Mesodermal cell (in vitro differentiated cells): ENCODE measurements at regions not wholly inside any gene's neighbourhood (a gene's known extent, or its start where the extent isn't known, plus 50 kb on each side); places are given as distances from the start of the nearest gene placed in this dataset.

Experiments
- H3K27ac ChIP-seq: 2 replicates; pipeline ENCODE4 v1.7.0; 2013; ENCODE audit warnings: mild to moderate bottlenecking, low read depth, low read length, moderate library complexity; ENCODE audit not compliant: severe bottlenecking
- H3K36me3 ChIP-seq: 2 replicates; pipeline ENCODE4 v1.7.1; 2013; ENCODE audit warnings: mild to moderate bottlenecking, low read length, moderate library complexity; ENCODE audit not compliant: control insufficient read depth, insufficient read depth
- H3K4me1 ChIP-seq: one replicate; pipeline ENCODE4 v1.7.1; 2013; ENCODE audit warnings: mild to moderate bottlenecking, low read length; ENCODE audit not compliant: insufficient read depth, control insufficient read depth, poor library complexity, severe bottlenecking
- H3K4me3 ChIP-seq: 2 replicates; pipeline ENCODE4 v1.7.0; 2013; ENCODE audit warnings: low read length, control low read depth, mild to moderate bottlenecking; ENCODE audit not compliant: insufficient read depth, poor library complexity, severe bottlenecking; ENCODE audit errors: extremely low read depth
- H3K9me3 ChIP-seq: 2 replicates; pipeline ENCODE4 v1.7.1; 2013; ENCODE audit warnings: mild to moderate bottlenecking, low read length, moderate library complexity; ENCODE audit not compliant: control insufficient read depth
- WGBS, 2 experiments: methylation state at CpG; one replicate each; pipeline ENCODE4 v1.1.5; 2013; ENCODE audit warnings: missing lambda C conversion rate in 2 of 2; ENCODE audit not compliant: insufficient coverage in 2 of 2; 5-methylcytosine and 5-hydroxymethylcytosine counted together

DNA sequence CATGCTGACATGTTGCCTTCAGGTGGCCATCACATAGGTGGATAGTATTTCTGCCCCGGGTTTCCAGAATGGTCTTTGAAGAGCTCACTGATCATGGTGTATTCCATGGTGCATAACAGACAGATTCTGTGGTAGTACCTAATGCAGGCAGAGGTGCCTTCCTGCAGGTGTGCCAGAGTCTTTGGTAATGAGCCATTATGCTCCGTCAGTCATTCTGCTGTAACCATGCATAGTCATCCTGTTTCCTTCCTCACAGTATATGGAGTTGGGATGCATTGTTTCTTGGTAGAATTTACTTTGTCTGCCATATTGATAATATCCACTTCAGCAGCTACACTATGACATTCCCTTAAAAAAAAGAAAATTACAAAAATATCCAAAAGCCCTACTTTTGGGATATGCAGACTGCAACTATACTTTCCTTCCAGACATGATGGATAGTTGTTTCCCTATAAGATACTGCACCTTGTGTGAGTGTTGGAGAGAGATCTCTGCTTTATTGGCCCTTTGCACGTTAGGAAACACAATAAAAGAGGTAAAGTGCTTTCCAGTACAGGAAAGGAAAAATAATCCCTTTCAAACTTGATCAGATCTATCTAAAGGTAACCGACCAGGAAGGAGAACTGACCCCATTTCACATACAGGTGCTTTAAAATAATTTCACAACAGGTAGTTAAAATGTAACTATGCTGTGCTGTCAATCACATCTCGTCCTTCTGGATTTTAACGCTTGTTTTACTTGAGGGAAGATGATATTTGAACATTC, 537.5 kb upstream of the WWC1 start:
- H3K27ac ChIP-seq: no peak overlapping the region
- H3K9me3 ChIP-seq: no peaks in the 10 kb centered on the region
- no peaks in the 10 kb centered on the region for H3K36me3 ChIP-seq
- no peak overlapping the region for H3K4me3 ChIP-seq
- H3K4me1 ChIP-seq: no peaks in the 10 kb centered on the region
- WGBS, 2 experiments: 94 to 100% methylated on average over 3 of the region's 6 CpGs

DNA sequence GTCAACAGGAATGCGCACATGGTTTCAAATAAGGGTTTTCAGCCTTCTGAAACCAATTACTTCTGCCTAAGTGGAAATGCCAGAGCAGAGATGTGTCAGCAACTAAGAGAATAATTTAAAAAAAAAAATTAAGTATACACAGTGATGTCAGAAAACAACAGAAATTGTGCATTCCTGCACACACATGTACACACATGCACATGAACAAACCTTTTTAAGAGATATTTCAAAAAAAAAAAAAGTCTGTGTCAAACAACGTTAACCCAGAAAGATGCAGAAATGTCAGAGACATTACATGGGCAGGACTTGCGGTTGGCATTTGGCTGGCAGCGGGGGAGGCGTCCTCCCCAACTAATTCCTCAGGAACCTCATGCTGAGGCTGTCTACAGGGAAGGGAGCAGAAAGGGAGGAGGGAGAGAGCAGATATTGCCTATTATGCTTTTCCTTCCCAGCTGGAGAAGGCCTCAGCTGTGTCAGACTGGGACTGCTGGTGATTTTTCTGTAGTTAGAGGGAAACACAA, 536.9 kb upstream of the WWC1 start:
- no peak overlapping the region for H3K27ac ChIP-seq
- H3K4me1 ChIP-seq: no peaks in the 10 kb centered on the region
- H3K4me3 ChIP-seq: no peak overlapping the region
- no peaks in the 10 kb centered on the region for H3K36me3 ChIP-seq
- H3K9me3 ChIP-seq: no peaks in the 10 kb centered on the region
- WGBS, 2 experiments: 92 to 100% methylated on average over 1 to 2 of the region's 5 CpGs

DNA sequence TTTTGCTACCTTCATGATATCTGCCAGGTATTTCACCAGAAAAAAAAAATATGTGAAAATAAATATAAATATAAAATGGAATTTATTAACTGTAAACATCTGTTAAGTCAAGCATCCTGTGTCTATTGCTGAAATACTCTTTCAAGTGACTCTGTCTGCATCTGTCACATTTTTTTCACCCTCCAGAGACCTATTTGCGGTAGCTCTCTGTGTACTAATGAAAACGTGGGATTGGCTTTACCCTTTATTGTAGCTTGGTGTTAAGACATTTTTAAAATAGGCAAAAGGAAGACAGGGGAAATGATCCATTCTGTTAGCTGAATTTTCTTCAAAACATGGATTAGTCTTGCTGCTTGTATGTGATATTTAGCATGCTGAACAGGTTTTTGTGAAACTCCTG, 536.0 kb upstream of the WWC1 start:
- no peak overlapping the region for H3K27ac ChIP-seq
- H3K9me3 ChIP-seq: no peaks in the 10 kb centered on the region
- no peaks in the 10 kb centered on the region for H3K4me1 ChIP-seq
- H3K36me3 ChIP-seq: no peaks in the 10 kb centered on the region
- no peak overlapping the region for H3K4me3 ChIP-seq
- 88 to 93% methylated on average over 1 to 2 of the region's 2 CpGs for WGBS, 2 experiments

DNA sequence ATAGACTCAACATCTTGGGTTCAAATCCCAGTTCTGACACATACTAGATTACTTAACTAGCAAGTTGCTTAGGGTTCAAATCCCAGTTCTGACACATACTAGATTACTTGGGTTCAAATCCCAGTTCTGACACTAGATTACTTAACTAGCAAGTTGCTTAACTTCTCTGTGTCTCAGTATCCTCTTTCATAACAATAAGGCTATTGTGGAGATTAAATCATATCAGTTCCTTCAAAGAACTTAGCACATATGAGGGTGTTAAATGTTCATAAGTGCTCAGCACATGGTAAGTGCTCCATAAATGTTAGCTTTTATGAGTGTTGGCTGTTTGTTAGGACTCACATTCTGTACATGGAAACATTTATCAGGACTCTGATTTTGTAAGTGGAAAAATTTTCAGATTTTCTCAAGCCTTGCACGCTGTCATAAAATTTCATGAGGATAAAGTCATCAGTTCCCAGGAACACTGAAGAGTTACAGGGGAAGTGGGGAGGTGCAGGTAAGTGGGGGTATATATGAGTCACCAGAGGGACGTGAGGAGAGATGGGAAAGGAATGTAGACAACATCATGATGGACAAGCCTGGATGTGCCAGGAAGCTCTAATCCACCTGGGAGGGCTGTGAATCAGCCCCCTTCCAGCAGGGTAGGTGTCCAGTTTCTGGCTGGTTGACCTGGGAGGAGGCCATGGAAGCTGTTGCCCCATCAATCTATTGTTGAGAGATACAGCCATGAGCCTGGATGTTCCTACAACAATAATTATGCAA, 532.2 kb upstream of the WWC1 start:
- 80 to 100% methylated on average over 1 to 2 of the region's 2 CpGs for WGBS, 2 experiments
- Histone ChIP-seq H3K9me3 (no peaks in the 10 kb centered on the region), H3K4me1 (no peaks in the 10 kb centered on the region), H3K27ac (no peak overlapping the region), H3K36me3 (no peaks in the 10 kb centered on the region), H3K4me3 (no peak overlapping the region)

DNA sequence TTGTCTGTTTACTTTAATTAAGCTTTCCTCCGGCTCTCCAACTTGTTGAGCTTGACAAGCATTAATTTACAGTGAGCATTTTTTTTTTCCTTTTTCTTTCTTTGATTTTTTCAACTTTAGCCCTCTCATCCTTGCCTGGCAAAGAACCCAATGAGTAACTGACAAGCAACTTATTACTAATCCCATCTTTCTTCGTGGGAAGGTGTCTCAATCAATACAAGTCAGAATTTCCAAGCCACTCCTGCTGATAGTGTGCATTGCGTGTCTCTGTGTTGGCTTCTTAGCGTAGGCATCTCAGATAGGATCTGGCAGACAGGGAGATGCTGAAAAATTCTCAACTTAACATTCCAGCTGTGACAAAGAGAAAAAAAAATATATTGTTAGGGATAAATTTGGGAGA, 527.7 kb upstream of the WWC1 start:
- Histone ChIP-seq H3K4me1 (no peaks in the 10 kb centered on the region), H3K36me3 (no peaks in the 10 kb centered on the region), H3K27ac (no peak overlapping the region), H3K4me3 (no peak overlapping the region), H3K9me3 (no peaks in the 10 kb centered on the region)
- 80% methylated on average over 3 of the region's 4 CpGs; no CpG with 5 or more reads in 1 of the 2 experiments for WGBS, 2 experiments

DNA sequence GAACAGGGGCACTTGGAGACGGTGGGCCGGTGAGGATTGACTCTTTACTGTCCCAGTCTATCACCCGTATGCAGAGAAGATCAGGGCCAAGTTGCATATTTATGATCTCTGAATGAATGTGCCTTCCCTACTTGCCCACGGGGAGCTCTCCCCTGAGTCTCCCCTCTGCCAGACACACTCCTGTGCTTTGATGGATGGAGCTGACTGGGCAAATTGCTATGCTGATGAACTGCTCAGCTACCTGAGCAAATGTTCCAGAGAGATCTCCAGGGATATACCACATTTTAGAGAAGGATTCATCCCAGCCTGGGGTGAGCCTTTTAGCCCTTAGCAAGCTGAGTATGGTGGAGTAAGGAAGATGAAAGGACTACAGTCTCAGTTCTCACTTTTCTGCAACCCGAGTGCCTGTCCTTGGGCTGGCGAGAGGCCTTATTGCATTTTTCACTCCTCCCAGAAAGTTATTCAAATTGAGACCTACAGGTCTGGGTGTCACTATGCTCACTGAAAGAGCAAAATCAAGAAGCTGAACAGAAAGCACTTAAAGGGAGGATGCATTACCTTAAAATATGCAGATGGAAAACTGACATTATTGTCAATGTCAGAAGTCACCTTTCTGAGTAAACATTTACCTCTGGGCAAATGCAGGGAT, 526.7 kb upstream of the WWC1 start:
- 73 to 83% methylated on average over 2 to 4 of the region's 6 CpGs for WGBS, 2 experiments
- Histone ChIP-seq H3K4me3 (no peak overlapping the region), H3K9me3 (no peaks in the 10 kb centered on the region), H3K36me3 (no peaks in the 10 kb centered on the region), H3K27ac (no peak overlapping the region), H3K4me1 (no peaks in the 10 kb centered on the region)

DNA sequence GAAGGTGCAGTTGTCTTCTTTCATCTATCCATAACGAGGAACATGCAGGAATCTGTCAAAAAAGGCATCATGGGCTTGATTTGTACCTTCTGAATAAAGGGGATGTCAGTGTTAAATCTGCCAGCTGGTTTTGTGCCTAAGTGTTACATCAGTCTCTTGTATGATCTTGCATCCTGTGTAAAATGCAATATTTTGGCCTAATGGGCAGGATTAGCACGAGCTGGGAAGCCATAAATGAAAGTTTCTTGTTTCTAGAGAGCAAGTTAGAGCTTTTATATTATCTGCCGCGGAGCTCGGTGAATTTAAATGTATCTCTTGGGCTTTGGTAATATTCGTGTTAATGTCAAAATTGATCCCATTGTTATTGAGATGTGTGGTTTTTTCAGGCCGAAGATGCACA, 526.1 kb upstream of the WWC1 start:
- no peaks in the 10 kb centered on the region for H3K4me1 ChIP-seq
- H3K36me3 ChIP-seq: no peaks in the 10 kb centered on the region
- H3K9me3 ChIP-seq: no peaks in the 10 kb centered on the region
- no peak overlapping the region for H3K4me3 ChIP-seq
- 84 to 85% methylated on average over 6 to 7 of the region's 7 CpGs for WGBS, 2 experiments
- no peak overlapping the region for H3K27ac ChIP-seq

DNA sequence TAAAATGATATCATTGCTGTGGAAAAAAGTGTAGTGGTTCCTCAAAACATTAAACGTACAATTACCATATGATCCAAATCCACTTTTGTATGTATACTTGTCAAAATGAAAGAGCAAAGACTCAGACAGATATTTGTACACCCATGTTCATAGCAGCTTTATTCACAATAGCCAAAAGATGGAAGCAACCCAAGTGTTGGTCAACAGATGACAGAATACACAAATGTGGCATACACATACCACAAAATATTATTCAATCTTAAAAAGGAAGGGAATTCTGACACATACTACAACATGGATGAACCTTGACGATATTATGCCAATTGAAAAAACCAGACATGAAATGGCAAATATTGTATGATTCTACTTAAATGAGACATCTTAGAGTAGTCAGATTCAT, 524.5 kb upstream of the WWC1 start:
- Histone ChIP-seq H3K27ac (no peak overlapping the region), H3K36me3 (no peaks in the 10 kb centered on the region), H3K4me1 (no peaks in the 10 kb centered on the region), H3K9me3 (no peaks in the 10 kb centered on the region), H3K4me3 (no peak overlapping the region)
- no CpG with 5 or more reads among the region's 2 CpGs for WGBS, 2 experiments

DNA sequence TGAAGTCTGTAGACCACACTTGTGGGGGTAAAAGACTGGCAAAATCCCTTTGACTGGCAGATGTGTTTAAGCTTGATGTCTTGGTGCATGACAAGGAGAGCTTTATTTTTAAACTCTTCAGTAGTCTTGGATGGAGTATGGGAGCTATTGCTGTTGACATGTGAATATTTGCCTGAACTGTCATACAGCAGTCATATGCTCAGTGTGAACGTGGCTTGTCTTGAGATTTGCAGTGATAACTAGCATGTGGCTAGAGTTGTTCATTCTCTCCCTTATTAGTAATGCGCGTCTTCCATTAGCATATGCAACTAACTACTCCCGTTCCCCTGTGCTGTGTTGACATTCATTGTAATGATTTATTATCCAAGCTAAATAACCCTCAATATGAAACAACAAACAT, 523.6 kb upstream of the WWC1 start:
- 60 to 73% methylated on average over 1 of the region's 4 CpGs for WGBS, 2 experiments
- Histone ChIP-seq H3K9me3 (no peaks in the 10 kb centered on the region), H3K27ac (no peak overlapping the region), H3K4me3 (no peak overlapping the region), H3K36me3 (no peaks in the 10 kb centered on the region), H3K4me1 (no peaks in the 10 kb centered on the region)

DNA sequence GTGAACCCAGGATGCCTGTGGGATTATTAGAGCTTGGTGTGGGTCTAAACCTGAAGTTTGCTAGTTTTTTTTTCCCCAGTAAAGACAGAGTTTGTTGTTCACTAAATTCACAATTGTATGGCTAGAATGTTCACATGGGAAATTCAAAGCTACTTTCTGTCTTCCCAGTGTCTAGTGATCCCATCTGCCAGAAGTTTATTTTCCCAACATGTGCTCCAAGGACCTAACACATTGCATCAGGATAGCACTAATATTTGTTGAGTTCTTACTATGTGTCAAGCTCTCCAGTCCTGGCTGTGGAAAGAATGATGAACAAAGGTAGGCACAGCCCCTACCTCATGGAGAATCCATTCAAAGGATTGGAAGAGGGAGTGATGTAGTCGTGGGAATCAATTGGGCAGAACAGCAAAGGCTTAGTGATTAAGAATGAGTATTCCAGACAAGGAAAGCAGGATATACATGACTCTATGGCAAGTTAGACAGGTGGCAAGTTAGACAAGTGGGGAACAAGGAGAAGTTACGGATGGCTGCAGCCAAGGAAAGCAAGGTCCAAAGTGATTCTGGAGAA, 521.5 kb upstream of the WWC1 start:
- 81% methylated on average over 2 of the region's 2 CpGs; no CpG with 5 or more reads in 1 of the 2 experiments for WGBS, 2 experiments
- H3K9me3 ChIP-seq: no peaks in the 10 kb centered on the region
- no peak overlapping the region for H3K27ac ChIP-seq
- H3K4me3 ChIP-seq: no peak overlapping the region
- no peaks in the 10 kb centered on the region for H3K4me1 ChIP-seq
- H3K36me3 ChIP-seq: no peaks in the 10 kb centered on the region
